Activated CD4-positive, alpha-beta T cell treated with anti-CD3 and anti-CD28 coated beads, Interleukin-10, Interleukin-2, amounts not matched to agents 100 ng/mL and 50 ng/mL, durations not matched to agents 16 hours and 8 hours (primary cell): ENCODE measurements at regions not wholly inside any gene's neighbourhood (a gene's known extent, or its start where the extent isn't known, plus 50 kb on each side); places are given as distances from the start of the nearest gene placed in this dataset.
"Not testable (repeated sequence)": the region's sequence is repeated elsewhere in the genome, so short reads cannot be mapped to it uniquely, and the experiment has no call there.

Experiments used
- DNase-seq: peaks from one replicate; pipeline ENCODE4 v3.0.0-alpha.2; 2020

GRCh38 chr5:111973961-111974360, 217.0 kb upstream of the NREP start:
- no peak for DNase-seq

- DNase-seq, result no peak
Measured at GRCh38 chr5:111972548-111972947, 215.6 kb upstream of the NREP start.

- DNase-seq, result no peak
Measured at GRCh38 chr5:111972080-111972479, 215.1 kb upstream of the NREP start.

- no peak for DNase-seq
Measured at GRCh38 chr5:111968459-111968858, 211.5 kb upstream of the NREP start.

- DNase-seq, result no peak
Measured at GRCh38 chr5:111967463-111967862, 210.5 kb upstream of the NREP start.

GRCh38 chr5:111966290-111966689, 209.3 kb upstream of the NREP start:
- no peak for DNase-seq

- DNase-seq, result no peak
Measured at GRCh38 chr5:111963555-111963954, 206.6 kb upstream of the NREP start.

- no peak for DNase-seq
Measured at GRCh38 chr5:111962906-111963305, 205.9 kb upstream of the NREP start.

- DNase-seq, result no peak
Measured at GRCh38 chr5:111961862-111962261, 204.9 kb upstream of the NREP start.

- DNase-seq, result no peak
Measured at GRCh38 chr5:111960476-111961215, 203.7 kb upstream of the NREP start.

- no peak for DNase-seq
Measured at GRCh38 chr5:111958851-111959250, 201.9 kb upstream of the NREP start.

GRCh38 chr5:111956765-111957164, 199.8 kb upstream of the NREP start:
- DNase-seq, result not testable (repeated sequence)

GRCh38 chr5:111954516-111955395, 197.8 kb upstream of the NREP start:
- DNase-seq, result no peak

GRCh38 chr5:111953351-111954127, 196.5 kb upstream of the NREP start:
- DNase-seq, result no peak

- no peak for DNase-seq
Measured at GRCh38 chr5:111952555-111952954, 195.6 kb upstream of the NREP start.

- DNase-seq, result no peak
Measured at GRCh38 chr5:111950660-111951059, 193.7 kb upstream of the NREP start.

GRCh38 chr5:111948092-111948841, 191.3 kb upstream of the NREP start:
- no peak for DNase-seq

- DNase-seq, result no peak
Measured at GRCh38 chr5:111946556-111946955, 189.6 kb upstream of the NREP start.

GRCh38 chr5:111945535-111945934, 188.5 kb upstream of the NREP start:
- no peak for DNase-seq

GRCh38 chr5:111942661-111943401, 185.8 kb upstream of the NREP start:
- no peak for DNase-seq

GRCh38 chr5:111942201-111942600, 185.2 kb upstream of the NREP start:
- DNase-seq, result no peak

- DNase-seq, result no peak
Measured at GRCh38 chr5:111937094-111937493, 180.1 kb upstream of the NREP start.
